ENCODE measurements at regions not wholly inside any gene's neighbourhood (a gene's known extent, or its start where the extent isn't known, plus 50 kb on each side); places are given as distances from the start of the nearest gene placed in this dataset.

- Histone ChIP-seq H3K4me1 (ENCODE audit: low read depth) (no peaks in the 10 kb centered on the region), H3K27ac (no peak overlapping the region), H3K9me3 (ENCODE audit: low read depth) (no peaks in the 10 kb centered on the region), H3K4me3 (no peak overlapping the region), H3K36me3 (no peaks in the 10 kb centered on the region), H3K27me3 (peaks cover 3% of the 10 kb centered on the region)
- DNase-seq (ENCODE audit: low read depth in 1 of 2, low spot score in 1 of 2) = peak in 1 of 2 donors; percentile 10
- TF ChIP-seq, protein P1, sequence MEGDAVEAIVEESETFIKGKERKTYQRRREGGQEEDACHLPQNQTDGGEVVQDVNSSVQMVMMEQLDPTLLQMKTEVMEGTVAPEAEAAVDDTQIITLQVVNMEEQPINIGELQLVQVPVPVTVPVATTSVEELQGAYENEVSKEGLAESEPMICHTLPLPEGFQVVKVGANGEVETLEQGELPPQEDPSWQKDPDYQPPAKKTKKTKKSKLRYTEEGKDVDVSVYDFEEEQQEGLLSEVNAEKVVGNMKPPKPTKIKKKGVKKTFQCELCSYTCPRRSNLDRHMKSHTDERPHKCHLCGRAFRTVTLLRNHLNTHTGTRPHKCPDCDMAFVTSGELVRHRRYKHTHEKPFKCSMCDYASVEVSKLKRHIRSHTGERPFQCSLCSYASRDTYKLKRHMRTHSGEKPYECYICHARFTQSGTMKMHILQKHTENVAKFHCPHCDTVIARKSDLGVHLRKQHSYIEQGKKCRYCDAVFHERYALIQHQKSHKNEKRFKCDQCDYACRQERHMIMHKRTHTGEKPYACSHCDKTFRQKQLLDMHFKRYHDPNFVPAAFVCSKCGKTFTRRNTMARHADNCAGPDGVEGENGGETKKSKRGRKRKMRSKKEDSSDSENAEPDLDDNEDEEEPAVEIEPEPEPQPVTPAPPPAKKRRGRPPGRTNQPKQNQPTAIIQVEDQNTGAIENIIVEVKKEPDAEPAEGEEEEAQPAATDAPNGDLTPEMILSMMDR (IDR thresholded peaks at IDR 0.05; ENCODE audit: low read depth, low read length) = peak; percentile 31
These were observed 73.0 kb upstream of the PHF21B start for GRCh38 chr22:45082795-45083194.

DNA sequence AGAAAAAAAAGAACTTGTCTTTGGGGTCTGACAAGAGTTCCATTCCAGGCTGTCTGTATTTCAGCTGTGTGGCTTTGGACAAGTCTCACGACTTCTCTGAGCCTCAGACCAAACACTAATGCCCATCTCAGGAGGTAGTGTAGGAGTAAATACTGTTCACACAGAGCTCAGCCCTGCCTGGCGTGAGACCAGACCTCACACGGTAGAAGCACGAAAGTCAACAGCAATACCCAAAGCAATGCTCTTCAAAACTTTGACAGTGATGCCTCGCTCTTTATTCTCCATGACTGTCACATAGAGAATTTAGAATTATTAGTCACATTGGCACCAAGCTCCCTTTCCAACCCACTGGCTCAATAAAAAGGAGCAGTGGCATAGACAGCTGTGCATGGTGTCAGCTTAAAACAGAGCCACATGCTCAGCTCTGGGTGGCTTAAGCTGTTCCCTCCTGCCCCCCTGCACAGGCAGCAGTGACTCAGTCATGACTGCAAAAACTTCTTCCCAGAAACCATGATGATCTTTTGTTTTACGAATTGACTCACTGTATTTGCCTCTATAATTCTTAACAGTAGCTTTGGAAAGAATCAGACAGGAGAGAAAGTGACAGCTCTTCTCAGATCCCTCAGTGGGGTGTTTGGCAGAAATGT lies 74.0 kb upstream of the PHF21B start:
- DNase-seq (ENCODE audit: low read depth in 1 of 2, low spot score in 1 of 2) = peak in 1 of 2 donors; percentile 17
- H3K4me3 ChIP-seq = no peak overlapping the region
- no peaks in the 10 kb centered on the region for H3K27me3 ChIP-seq
- no peaks in the 10 kb centered on the region for H3K36me3 ChIP-seq
- H3K27ac ChIP-seq = no peak overlapping the region
- TF ChIP-seq, protein P1 (IDR thresholded peaks at IDR 0.05; ENCODE audit: low read depth, low read length) = no peak
- no peaks in the 10 kb centered on the region for H3K4me1 ChIP-seq (ENCODE audit: low read depth)
- H3K9me3 ChIP-seq (ENCODE audit: low read depth) = no peaks in the 10 kb centered on the region

GRCh38 chr22:45084400-45084920 lies 74.7 kb upstream of the PHF21B start:
- H3K4me1 ChIP-seq (ENCODE audit: low read depth) = no peaks in the 10 kb centered on the region
- H3K27ac ChIP-seq = no peak overlapping the region
- no peaks in the 10 kb centered on the region for H3K9me3 ChIP-seq (ENCODE audit: low read depth)
- H3K36me3 ChIP-seq = no peaks in the 10 kb centered on the region
- TF ChIP-seq, protein P1 (IDR thresholded peaks at IDR 0.05; ENCODE audit: low read depth, low read length) = no peak
- no peak overlapping the region for H3K4me3 ChIP-seq
- no peaks in the 10 kb centered on the region for H3K27me3 ChIP-seq
- DNase-seq (ENCODE audit: low read depth in 1 of 2, low spot score in 1 of 2) = no peak

DNA sequence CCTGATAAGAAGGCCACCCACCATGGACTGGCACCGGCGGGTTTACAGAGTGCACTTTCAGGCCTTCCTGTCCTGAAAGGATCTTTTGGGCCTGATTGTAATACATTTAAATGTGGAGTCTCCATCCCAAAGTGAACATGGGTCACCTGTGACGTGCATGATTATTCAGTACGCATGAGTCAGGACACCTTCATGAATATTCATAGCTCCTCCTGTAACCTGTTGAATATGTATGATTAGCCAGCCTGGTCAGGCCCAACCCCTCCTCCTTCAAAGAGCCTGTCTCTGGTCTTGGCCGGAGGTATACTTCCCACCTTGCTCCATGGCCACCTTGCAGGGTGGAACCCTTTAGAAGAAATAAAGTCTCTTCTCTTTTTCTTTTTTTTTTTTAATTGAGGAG lies 75.9 kb upstream of the NUP50 start:
- Histone ChIP-seq H3K27ac (no peak overlapping the region), H3K9me3 (ENCODE audit: low read depth) (no peaks in the 10 kb centered on the region), H3K4me3 (no peak overlapping the region), H3K27me3 (no peaks in the 10 kb centered on the region), H3K4me1 (ENCODE audit: low read depth) (no peaks in the 10 kb centered on the region), H3K36me3 (no peaks in the 10 kb centered on the region)
- TF ChIP-seq, protein P1 (IDR thresholded peaks at IDR 0.05; ENCODE audit: low read depth, low read length) = no peak
- no peak for DNase-seq (ENCODE audit: low read depth in 1 of 2, low spot score in 1 of 2)

DNA sequence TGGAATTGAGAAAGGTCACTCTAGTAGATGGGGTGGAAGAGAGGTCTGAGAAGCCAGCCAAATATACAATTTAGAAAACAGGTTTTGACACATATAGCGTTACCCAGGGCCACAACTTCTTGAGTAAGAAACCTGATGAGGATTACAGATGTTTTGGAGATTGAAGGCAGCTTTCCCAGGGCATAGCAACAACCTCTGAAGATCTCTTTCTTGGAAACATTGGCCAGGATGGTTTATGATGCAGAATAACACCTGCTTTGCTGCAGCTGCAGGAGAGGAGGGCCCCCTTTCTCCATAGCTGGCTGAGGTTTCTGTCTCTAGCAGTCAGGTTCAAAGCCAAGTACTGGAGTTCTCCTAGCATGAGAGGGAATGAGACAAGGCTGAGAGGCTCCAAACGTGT lies 75.1 kb upstream of the NUP50 start:
- H3K27ac ChIP-seq = no peak overlapping the region
- no peak for DNase-seq (ENCODE audit: low read depth in 1 of 2, low spot score in 1 of 2)

More for the DNA sequence above, 75.1 kb upstream of the NUP50 start:
- H3K9me3 ChIP-seq (ENCODE audit: low read depth) = no peaks in the 10 kb centered on the region
- no peak overlapping the region for H3K4me3 ChIP-seq
- TF ChIP-seq, protein P1 (IDR thresholded peaks at IDR 0.05; ENCODE audit: low read depth, low read length) = no peak
- H3K4me1 ChIP-seq (ENCODE audit: low read depth) = no peaks in the 10 kb centered on the region
- H3K27me3 ChIP-seq = no peaks in the 10 kb centered on the region
- H3K36me3 ChIP-seq = no peaks in the 10 kb centered on the region
